ENCODE measurements at regions not wholly inside any gene's neighbourhood (a gene's known extent, or its start where the extent isn't known, plus 50 kb on each side); places are given as distances from the start of the nearest gene placed in this dataset.
A peak's percentile ranks its signal among the peaks of the same experiment; 100 is the strongest.

GRCh38 chr14:89516173-89516572 lies 99.1 kb upstream of the FOXN3 start:
- Histone ChIP-seq H2BK5ac (ENCODE audit: low read length) (no peak overlapping the region), H4K8ac (ENCODE audit: low read depth, low read length) (no peak overlapping the region), H2AK5ac (ENCODE audit: low read length) (no peak overlapping the region), H3K56ac (ENCODE audit: low read length) (no peak overlapping the region), H4K5ac (ENCODE audit: low read length) (no peak overlapping the region), H3K4me2 (ENCODE audit: low read length) (no peak overlapping the region), H3K4me1 (ENCODE audit: control insufficient read depth, low read depth, low read length) (peaks cover 2% of the 10 kb centered on the region), H3K36me3 (ENCODE audit: control insufficient read depth, insufficient read depth, low read length) (no peaks in the 10 kb centered on the region), H2BK15ac (replicated peaks; ENCODE audit: low read depth) (no peak overlapping the region), H3K79me1 (ENCODE audit: low read length) (peaks cover 2% of the 10 kb centered on the region), H3K23ac (ENCODE audit: low read length) (no peak overlapping the region), H3K27ac (ENCODE audit: low read depth, low read length) (no peak overlapping the region), H3K4me3 (ENCODE audit: low read length) (no peak overlapping the region), H3K79me2 (ENCODE audit: control insufficient read depth, insufficient read depth, low read length) (no peaks in the 10 kb centered on the region), H2BK120ac (ENCODE audit: low read depth, low read length) (no peak overlapping the region), H3K18ac (ENCODE audit: low read length) (no peak overlapping the region), H3K27me3 (ENCODE audit: insufficient read depth, low read length, poor library complexity) (no peaks in the 10 kb centered on the region), H3K4ac (ENCODE audit: low read depth, low read length) (no peak overlapping the region), H3K9ac (ENCODE audit: low read length) (no peak overlapping the region)
- no peak for DNase-seq
- WGBS (ENCODE audit: extremely low coverage, insufficient coverage, low lambda C conversion rate) = no CpG with 5 or more reads among the region's 5 CpGs

- Histone ChIP-seq H3K27ac (ENCODE audit: low read depth, low read length) (no peak overlapping the region), H2BK120ac (ENCODE audit: low read depth, low read length) (no peak overlapping the region), H3K56ac (ENCODE audit: low read length) (no peak overlapping the region), H3K4ac (ENCODE audit: low read depth, low read length) (no peak overlapping the region), H3K79me1 (ENCODE audit: low read length) (peaks cover 2% of the 10 kb centered on the region), H3K4me1 (ENCODE audit: control insufficient read depth, low read depth, low read length) (peaks cover 10% of the 10 kb centered on the region), H3K27me3 (ENCODE audit: insufficient read depth, low read length, poor library complexity) (no peaks in the 10 kb centered on the region), H3K36me3 (ENCODE audit: control insufficient read depth, insufficient read depth, low read length) (no peaks in the 10 kb centered on the region), H3K9ac (ENCODE audit: low read length) (no peak overlapping the region), H3K23ac (ENCODE audit: low read length) (no peak overlapping the region), H3K18ac (ENCODE audit: low read length) (no peak overlapping the region), H3K79me2 (ENCODE audit: control insufficient read depth, insufficient read depth, low read length) (no peaks in the 10 kb centered on the region), H3K4me3 (ENCODE audit: low read length) (no peak overlapping the region), H4K5ac (ENCODE audit: low read length) (no peak overlapping the region), H3K4me2 (ENCODE audit: low read length) (no peak overlapping the region), H2BK5ac (ENCODE audit: low read length) (no peak overlapping the region), H2BK15ac (replicated peaks; ENCODE audit: low read depth) (no peak overlapping the region), H2AK5ac (ENCODE audit: low read length) (no peak overlapping the region), H4K8ac (ENCODE audit: low read depth, low read length) (no peak overlapping the region)
- DNase-seq = no peak
- no CpG with 5 or more reads among the region's 11 CpGs for WGBS (ENCODE audit: extremely low coverage, insufficient coverage, low lambda C conversion rate)
These were observed 97.6 kb upstream of the FOXN3 start for GRCh38 chr14:89514601-89515000.

GRCh38 chr14:89509891-89510290 lies 92.9 kb upstream of the FOXN3 start:
- Histone ChIP-seq H3K9ac (ENCODE audit: low read length) (no peak overlapping the region), H3K4ac (ENCODE audit: low read depth, low read length) (no peak overlapping the region), H2AK5ac (ENCODE audit: low read length) (no peak overlapping the region), H4K5ac (ENCODE audit: low read length) (no peak overlapping the region), H3K27ac (ENCODE audit: low read depth, low read length) (peak overlapping the region; percentile 72), H3K4me1 (ENCODE audit: control insufficient read depth, low read depth, low read length) (peaks cover 8% of the 10 kb centered on the region), H3K4me3 (ENCODE audit: low read length) (no peak overlapping the region), H3K36me3 (ENCODE audit: control insufficient read depth, insufficient read depth, low read length) (no peaks in the 10 kb centered on the region), H4K8ac (ENCODE audit: low read depth, low read length) (no peak overlapping the region), H2BK120ac (ENCODE audit: low read depth, low read length) (no peak overlapping the region), H3K79me1 (ENCODE audit: low read length) (no peaks in the 10 kb centered on the region), H3K56ac (ENCODE audit: low read length) (no peak overlapping the region), H2BK5ac (ENCODE audit: low read length) (no peak overlapping the region), H3K18ac (ENCODE audit: low read length) (no peak overlapping the region), H3K79me2 (ENCODE audit: control insufficient read depth, insufficient read depth, low read length) (no peaks in the 10 kb centered on the region), H2BK15ac (replicated peaks; ENCODE audit: low read depth) (no peak overlapping the region), H3K27me3 (ENCODE audit: insufficient read depth, low read length, poor library complexity) (no peaks in the 10 kb centered on the region), H3K23ac (ENCODE audit: low read length) (no peak overlapping the region), H3K4me2 (ENCODE audit: low read length) (no peak overlapping the region)
- no CpG with 5 or more reads among the region's 3 CpGs for WGBS (ENCODE audit: extremely low coverage, insufficient coverage, low lambda C conversion rate)
- DNase-seq = peak; percentile 87

- no peak overlapping the region for H4K8ac ChIP-seq (ENCODE audit: low read depth, low read length)
- H2BK120ac ChIP-seq (ENCODE audit: low read depth, low read length) = no peak overlapping the region
- no peak overlapping the region for H3K56ac ChIP-seq (ENCODE audit: low read length)
- WGBS (ENCODE audit: extremely low coverage, insufficient coverage, low lambda C conversion rate) = no CpG with 5 or more reads among the region's 3 CpGs
- no peak overlapping the region for H2BK5ac ChIP-seq (ENCODE audit: low read length)
- no peak overlapping the region for H3K4ac ChIP-seq (ENCODE audit: low read depth, low read length)
- no peak overlapping the region for H4K5ac ChIP-seq (ENCODE audit: low read length)
- H3K79me1 ChIP-seq (ENCODE audit: low read length) = no peaks in the 10 kb centered on the region
- H2AK5ac ChIP-seq (ENCODE audit: low read length) = no peak overlapping the region
- no peaks in the 10 kb centered on the region for H3K27me3 ChIP-seq (ENCODE audit: insufficient read depth, low read length, poor library complexity)
- no peak overlapping the region for H3K23ac ChIP-seq (ENCODE audit: low read length)
- H3K79me2 ChIP-seq (ENCODE audit: control insufficient read depth, insufficient read depth, low read length) = no peaks in the 10 kb centered on the region
- peaks cover 8% of the 10 kb centered on the region for H3K4me1 ChIP-seq (ENCODE audit: control insufficient read depth, low read depth, low read length)
- no peak overlapping the region for H2BK15ac ChIP-seq (replicated peaks; ENCODE audit: low read depth)
- no peak overlapping the region for H3K18ac ChIP-seq (ENCODE audit: low read length)
- DNase-seq = no peak
- H3K27ac ChIP-seq (ENCODE audit: low read depth, low read length) = no peak overlapping the region
- no peaks in the 10 kb centered on the region for H3K36me3 ChIP-seq (ENCODE audit: control insufficient read depth, insufficient read depth, low read length)
- H3K4me2 ChIP-seq (ENCODE audit: low read length) = no peak overlapping the region
- no peak overlapping the region for H3K9ac ChIP-seq (ENCODE audit: low read length)
- no peak overlapping the region for H3K4me3 ChIP-seq (ENCODE audit: low read length)
These were observed 91.8 kb upstream of the FOXN3 start for GRCh38 chr14:89508863-89509262.

GRCh38 chr14:89507926-89508460 lies 91.0 kb upstream of the FOXN3 start:
- no peak overlapping the region for H4K5ac ChIP-seq (ENCODE audit: low read length)
- no peak overlapping the region for H2BK5ac ChIP-seq (ENCODE audit: low read length)
- no peak overlapping the region for H3K9ac ChIP-seq (ENCODE audit: low read length)
- H3K4me1 ChIP-seq (ENCODE audit: control insufficient read depth, low read depth, low read length) = peaks cover 8% of the 10 kb centered on the region
- no peak overlapping the region for H3K56ac ChIP-seq (ENCODE audit: low read length)
- H3K23ac ChIP-seq (ENCODE audit: low read length) = no peak overlapping the region
- no peak overlapping the region for H4K8ac ChIP-seq (ENCODE audit: low read depth, low read length)
- WGBS (ENCODE audit: extremely low coverage, insufficient coverage, low lambda C conversion rate) = no CpG with 5 or more reads among the region's 7 CpGs
- no peak overlapping the region for H2BK120ac ChIP-seq (ENCODE audit: low read depth, low read length)
- no peak overlapping the region for H3K27ac ChIP-seq (ENCODE audit: low read depth, low read length)
- no peak for DNase-seq
- H3K79me1 ChIP-seq (ENCODE audit: low read length) = no peaks in the 10 kb centered on the region
- H3K27me3 ChIP-seq (ENCODE audit: insufficient read depth, low read length, poor library complexity) = no peaks in the 10 kb centered on the region
- no peaks in the 10 kb centered on the region for H3K79me2 ChIP-seq (ENCODE audit: control insufficient read depth, insufficient read depth, low read length)
- no peaks in the 10 kb centered on the region for H3K36me3 ChIP-seq (ENCODE audit: control insufficient read depth, insufficient read depth, low read length)
- no peak overlapping the region for H3K4ac ChIP-seq (ENCODE audit: low read depth, low read length)
- H2BK15ac ChIP-seq (replicated peaks; ENCODE audit: low read depth) = no peak overlapping the region
- H3K4me2 ChIP-seq (ENCODE audit: low read length) = no peak overlapping the region
- H2AK5ac ChIP-seq (ENCODE audit: low read length) = no peak overlapping the region
- H3K18ac ChIP-seq (ENCODE audit: low read length) = no peak overlapping the region
- H3K4me3 ChIP-seq (ENCODE audit: low read length) = no peak overlapping the region

- Histone ChIP-seq H3K4ac (ENCODE audit: low read depth, low read length) (no peak overlapping the region), H3K79me1 (ENCODE audit: low read length) (no peaks in the 10 kb centered on the region), H2BK5ac (ENCODE audit: low read length) (no peak overlapping the region), H4K5ac (ENCODE audit: low read length) (no peak overlapping the region), H3K4me3 (ENCODE audit: low read length) (no peak overlapping the region), H3K9ac (ENCODE audit: low read length) (no peak overlapping the region), H3K56ac (ENCODE audit: low read length) (no peak overlapping the region), H3K18ac (ENCODE audit: low read length) (no peak overlapping the region), H3K4me2 (ENCODE audit: low read length) (no peak overlapping the region), H3K23ac (ENCODE audit: low read length) (no peak overlapping the region), H2BK15ac (replicated peaks; ENCODE audit: low read depth) (no peak overlapping the region), H3K27ac (ENCODE audit: low read depth, low read length) (no peak overlapping the region), H2AK5ac (ENCODE audit: low read length) (no peak overlapping the region), H3K27me3 (ENCODE audit: insufficient read depth, low read length, poor library complexity) (no peaks in the 10 kb centered on the region), H3K36me3 (ENCODE audit: control insufficient read depth, insufficient read depth, low read length) (no peaks in the 10 kb centered on the region), H4K8ac (ENCODE audit: low read depth, low read length) (no peak overlapping the region), H3K79me2 (ENCODE audit: control insufficient read depth, insufficient read depth, low read length) (no peaks in the 10 kb centered on the region), H2BK120ac (ENCODE audit: low read depth, low read length) (no peak overlapping the region), H3K4me1 (ENCODE audit: control insufficient read depth, low read depth, low read length) (peaks cover 8% of the 10 kb centered on the region)
- DNase-seq = no peak
- no CpG with 5 or more reads among the region's 1 CpG for WGBS (ENCODE audit: extremely low coverage, insufficient coverage, low lambda C conversion rate)
These were observed 90.5 kb upstream of the FOXN3 start for GRCh38 chr14:89507521-89507920.

Measured in mesendoderm (in vitro differentiated cells).